CD4-positive, alpha-beta T cell treated with Interleukin-4 for 4 hours (primary cell): ENCODE measurements at regions not wholly inside any gene's neighbourhood (a gene's known extent, or its start where the extent isn't known, plus 50 kb on each side); places are given as distances from the start of the nearest gene placed in this dataset.

ENCODE experiments used
- DNase-seq: peaks from one replicate; pipeline ENCODE4 v3.0.0-alpha.2; 2020

DNA sequence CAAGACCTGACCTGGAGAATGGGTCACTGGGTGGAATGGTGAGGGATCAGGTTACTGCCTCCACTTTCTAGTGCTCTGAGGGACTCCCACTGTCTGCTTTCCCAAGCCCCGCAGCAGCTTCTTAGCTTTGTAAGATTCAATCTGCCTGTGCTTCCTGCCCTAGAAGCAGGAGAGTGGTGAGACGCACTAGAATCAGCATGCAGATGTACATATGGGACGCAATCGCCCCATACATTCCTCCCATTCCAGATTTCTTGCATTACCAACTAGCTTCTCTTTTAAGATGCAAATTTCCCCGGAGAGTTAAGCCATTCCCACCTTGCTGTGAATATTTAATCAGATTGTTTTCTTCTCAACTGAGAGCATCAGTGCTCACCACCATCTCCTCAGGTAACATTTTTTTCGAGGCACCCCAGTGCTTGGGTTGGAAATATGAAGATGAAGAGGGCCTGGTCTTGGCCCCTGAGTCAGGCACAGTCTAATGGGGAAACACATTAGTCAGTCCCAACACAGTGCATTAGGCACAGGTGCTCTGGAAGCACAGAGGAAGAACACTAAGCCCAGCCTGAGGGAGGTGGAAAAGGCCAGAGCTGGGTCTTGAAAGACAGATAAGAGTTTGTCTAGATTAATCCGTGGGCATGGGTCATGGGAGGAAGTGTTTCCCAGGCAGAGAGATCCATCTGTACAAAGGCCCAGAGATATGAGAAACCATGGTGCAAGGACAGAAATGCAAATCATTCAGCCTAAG is 66.7 kb upstream of the PRPS1 start:
- DNase-seq = no peak

DNA sequence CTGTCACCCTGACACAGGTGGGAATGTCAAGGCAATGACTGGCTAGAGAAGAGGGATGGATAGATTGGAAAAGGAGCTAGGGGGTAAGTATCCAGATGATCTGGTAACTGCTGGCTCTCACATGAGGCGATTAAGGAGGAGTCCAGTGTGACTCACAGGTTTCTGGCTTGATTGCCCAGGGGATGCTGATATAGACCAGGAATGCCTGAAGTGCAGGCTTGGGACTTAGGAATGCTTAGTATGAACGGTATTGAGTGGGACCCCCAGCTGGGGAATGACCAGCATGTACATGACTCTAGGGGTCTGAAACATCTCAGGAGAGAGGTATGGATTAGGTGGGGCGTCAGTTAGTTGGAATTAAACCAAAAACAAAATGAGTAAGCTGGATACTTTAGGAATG is 65.8 kb upstream of the PRPS1 start:
- no peak for DNase-seq

DNA sequence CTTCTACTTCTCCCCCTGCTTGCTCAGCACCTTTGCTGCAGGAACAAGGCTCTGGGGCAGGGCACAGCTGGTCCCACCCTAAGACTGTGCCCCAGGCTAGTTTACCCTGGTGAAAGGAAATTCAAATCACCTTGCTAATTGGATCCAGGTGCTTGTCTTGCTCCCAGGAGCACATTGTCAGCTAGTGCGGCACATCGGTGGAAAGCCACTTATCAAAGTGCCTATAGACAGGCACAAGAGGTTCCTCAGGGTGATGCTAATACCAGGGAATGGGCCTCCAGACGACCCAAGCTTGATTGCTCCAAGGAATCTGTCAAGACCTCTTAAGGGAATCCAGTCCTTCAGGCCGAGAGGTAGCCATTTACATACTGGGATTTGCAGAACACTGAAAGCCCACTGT is 64.5 kb upstream of the PRPS1 start:
- no peak for DNase-seq

DNA sequence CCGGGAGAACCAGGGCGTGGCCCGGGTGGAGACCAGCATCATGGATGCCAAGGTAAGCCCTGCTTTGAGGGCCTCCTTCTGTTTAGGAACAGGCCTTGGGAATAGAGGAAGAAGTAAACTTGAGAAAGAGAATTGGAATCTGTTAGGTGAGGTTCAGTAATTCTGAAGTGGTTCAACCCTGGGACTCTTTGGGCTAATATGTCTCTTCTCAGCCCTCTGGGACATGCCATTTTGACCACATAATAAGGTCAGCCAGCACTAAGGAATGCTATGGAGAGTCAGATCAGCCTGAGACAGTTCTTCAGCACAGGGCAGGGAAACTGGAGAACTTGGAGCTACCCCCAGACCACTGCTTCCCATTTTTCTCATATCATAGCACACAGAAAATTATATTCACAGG is 63.3 kb upstream of the PRPS1 start:
- DNase-seq = no peak

DNA sequence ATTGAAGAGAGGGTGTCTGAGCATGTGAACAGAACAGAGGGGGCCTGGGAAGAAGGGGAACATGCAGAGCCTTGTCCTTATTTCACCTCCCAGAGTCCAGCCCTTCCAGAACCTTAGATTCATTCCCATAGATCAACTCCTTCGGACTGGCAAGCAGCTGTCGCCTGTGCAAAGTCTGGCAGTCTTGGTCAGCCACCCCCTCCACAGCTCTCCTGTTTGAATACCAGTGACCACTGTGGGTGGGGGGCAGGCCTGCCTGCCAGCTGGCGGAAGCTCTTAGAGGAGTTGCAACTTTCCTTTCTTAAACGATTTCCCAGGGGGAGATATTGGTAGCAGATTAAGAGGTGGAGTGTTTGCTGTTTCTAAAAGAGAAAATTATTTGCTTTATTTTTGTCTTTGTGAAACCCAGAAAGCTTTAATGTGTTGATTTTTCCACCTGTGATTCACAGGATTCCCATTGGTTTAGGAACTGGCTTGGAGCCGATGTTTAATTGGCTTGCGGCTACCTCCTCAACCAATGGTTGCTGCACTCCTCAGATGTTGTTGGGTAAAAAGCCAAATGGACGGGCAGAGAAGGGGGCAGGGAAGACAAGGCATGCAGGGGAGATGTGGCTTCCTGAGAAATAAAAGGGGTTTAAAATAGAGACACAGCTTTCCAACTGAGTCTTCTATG is 62.2 kb upstream of the PRPS1 start:
- DNase-seq = no peak

DNA sequence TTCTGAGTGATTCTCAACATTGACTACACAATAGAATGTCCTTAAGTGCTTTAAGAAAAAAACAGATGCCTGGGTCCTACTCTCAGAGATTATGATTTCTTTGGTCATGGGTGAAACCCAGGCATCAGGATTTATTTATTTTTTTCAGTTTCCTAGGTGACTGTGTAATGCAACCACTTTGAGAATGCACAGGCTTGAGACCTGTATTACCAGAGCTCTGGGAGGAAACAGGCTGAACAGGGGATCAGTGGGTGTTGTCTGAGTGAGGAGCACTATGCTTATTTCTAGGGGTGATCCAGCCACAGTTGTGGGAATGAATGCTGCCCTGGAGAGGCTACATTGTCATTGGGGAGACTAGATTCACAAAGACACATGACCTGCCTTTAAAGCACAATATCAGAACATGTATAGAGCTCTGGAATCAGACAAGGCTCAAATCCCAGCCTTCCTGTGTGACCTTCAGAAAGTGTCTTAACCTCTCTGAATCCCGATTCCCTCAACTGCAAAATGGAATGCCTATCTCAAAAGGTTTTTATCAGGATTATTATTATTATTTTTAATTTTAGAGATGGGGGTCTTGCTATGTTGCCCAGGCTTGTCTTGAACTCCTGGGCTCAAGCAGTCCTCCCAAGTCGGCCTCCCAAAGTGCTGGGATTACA is 61.6 kb upstream of the PRPS1 start:
- no peak for DNase-seq

DNA sequence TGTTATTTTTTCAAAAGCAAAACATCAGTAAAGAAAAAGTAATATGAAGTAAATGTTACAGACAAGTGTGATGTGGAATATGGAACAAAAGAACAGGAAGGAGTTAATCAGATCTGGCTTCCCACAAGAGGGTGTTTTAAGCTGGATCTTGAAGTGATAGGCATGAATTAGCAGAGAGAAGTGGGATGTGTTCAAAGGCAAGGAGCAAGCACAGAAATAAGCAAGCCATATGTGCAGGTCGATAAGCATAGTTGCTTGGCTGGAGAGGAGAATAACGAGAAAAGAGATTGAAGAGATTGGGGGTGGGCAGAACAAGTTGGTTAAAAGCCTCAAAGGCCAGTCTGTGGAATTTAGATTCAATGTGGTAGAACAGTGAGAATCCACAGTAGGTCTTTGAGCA is 60.9 kb upstream of the PRPS1 start:
- no peak for DNase-seq

DNA sequence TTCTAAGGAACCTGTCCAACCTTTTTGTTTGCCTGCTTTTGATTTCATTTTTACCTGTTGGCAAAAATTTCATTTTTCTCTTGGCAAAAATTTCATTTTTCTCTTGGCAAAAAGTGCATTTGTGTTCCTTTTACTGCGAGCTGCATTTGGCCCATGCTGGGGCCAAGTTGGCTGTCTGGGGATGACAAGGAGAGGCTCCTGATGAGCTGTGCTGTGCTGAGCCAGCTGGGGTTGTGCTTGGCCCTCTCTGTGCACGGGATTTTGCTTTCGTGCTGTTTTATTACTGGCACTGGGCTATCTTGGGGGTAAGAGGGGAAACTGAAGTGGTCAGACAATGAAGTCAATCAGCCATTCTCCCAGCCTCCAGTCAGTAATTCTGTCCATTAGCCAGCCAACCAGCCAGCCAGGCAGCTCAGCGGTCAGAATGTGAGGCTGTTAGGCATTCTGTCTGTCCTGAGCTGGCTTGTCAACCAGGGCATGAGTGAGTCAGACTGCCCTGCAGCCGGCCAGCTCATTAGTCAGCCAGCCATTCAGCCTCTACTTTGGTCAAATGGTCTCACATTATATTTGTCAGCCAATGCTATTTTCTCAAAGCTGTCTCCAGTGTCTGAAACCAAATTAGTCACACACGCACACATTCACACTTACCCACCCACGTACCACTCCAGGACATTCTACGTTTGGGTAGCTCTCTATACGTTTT is 56.9 kb upstream of the PRPS1 start:
- DNase-seq = no peak

DNA sequence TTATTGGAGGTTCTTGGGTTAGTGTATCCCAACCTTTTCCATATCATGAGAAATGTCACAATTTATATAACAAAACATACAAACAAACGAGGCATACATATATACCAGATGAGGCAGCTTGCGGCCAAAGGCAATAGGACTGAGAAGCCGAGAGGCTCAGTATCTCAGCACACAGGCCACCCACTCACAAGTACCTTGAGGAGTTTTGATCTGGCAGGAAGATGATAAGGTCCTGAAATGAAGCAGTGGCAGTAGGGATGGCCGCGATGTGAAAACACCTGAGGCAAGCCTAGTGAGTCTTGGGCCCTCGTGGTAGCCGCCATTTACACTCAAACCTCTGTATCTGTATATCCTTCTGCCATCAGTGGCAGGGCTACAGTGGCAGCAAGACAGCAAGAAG is 55.3 kb upstream of the PRPS1 start:
- no peak for DNase-seq

DNA sequence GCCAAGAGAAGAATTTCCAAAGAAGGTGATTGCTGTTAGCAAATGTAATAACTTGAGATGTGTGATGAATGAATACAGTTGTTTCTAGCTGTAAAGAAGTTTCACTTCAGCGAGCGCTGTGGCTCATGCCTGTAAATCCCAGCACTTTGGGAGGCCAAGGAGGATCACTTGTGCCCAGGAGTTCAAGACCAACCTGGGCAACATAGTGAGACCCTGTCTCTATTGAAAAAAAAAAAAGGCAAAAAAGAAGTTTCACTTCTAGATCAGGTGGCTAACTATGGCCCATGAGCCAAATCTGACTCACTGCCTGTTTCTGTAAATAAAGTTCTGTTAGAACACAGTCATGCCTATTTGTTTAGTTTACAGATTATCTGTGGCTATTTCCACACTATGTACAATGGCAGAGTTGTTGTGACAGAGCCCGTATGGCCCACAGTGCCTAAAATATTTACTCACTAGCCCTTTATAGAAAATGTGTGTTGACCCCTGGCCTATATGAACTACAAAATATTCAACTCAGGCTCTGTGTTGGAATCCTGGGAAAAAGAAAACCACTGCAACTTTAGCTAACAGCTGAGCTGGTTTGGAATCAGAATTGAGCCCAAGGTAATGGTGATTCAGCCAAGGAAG is 54.1 kb upstream of the PRPS1 start:
- no peak for DNase-seq

DNA sequence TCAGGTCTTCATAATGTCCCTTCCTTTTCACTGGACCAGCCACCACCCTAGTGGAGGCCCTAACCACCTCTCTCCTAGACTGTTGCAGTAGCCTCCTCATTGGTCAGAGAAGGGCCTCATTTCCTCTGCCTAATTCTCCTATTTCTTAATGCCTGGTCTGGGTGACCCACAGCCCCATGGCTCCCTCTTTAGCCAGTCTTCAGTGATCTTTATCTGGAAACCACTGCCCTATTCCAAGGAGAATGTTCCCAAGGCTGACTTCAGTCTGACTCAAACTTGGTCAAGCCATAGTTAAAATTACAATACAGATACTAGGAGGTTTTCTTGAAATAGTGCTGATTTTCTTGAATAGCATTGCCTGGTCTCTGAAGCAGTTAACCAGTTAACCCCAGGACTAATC is 53.6 kb upstream of the PRPS1 start:
- no peak for DNase-seq

DNA sequence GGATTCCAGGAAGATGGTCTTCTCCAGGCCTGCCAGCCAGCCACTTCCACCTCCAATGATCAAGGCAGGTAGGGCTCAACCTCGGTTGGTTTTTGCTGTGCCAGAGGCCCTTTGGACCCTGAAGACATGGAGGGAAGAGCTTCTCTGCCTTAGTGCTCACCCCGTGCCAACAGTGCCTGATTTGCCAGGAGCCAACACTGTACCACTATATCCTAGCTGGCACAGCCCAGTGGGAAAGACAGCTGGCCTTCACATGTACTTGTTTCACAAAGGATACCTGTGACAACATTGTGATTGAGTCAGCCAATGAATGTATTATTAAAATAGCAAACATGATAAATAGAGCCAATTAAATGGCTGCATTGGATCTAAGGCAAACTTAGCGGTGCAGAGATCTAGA is 51.9 kb upstream of the PRPS1 start:
- DNase-seq = no peak

DNA sequence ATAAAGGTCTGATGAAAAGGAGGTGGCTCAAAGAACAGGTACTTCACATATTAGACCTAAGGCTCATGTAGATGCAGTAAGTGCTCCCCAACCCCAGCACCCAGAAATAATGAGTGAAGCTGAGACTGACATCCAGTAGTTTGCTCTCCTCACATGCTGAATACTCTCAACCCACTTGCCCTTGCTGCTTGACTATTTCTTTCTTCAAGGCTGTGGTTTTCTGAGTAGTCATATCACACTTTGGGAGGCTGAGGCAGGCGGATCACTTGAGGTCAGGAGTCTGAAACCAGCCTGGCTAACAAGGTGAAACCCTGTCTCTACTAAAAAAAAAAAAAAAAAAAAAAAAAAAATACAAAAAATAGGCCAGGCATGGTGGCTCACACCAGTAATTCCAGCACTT is 51.5 kb upstream of the PRPS1 start:
- DNase-seq = no peak

DNA sequence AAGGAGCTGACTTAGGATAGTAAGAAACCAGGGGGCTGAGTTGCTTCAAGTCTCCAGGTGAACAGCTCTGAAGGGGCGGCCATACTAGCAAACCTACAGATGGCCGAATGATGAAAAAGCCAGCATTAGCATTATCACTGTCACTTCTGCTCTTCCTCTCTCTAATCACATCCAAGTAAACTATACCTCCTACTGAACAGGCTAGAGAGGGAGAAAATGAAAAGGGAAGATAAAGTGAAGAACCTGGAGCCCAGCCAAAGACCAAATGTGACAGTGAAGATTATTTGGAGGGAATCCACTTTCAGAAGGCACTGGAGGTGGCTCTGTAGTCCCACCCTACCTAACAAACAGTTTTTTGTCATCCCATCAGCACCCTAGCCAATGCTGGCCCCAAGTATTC is 50.4 kb upstream of the PRPS1 start:
- DNase-seq = no peak
